ENCODE measurements at regions not wholly inside any gene's neighbourhood (a gene's known extent, or its start where the extent isn't known, plus 50 kb on each side); places are given as distances from the start of the nearest gene placed in this dataset.
"Not testable (repeated sequence)": the region's sequence is repeated elsewhere in the genome, so short reads cannot be mapped to it uniquely, and the experiment has no call there.

DNA sequence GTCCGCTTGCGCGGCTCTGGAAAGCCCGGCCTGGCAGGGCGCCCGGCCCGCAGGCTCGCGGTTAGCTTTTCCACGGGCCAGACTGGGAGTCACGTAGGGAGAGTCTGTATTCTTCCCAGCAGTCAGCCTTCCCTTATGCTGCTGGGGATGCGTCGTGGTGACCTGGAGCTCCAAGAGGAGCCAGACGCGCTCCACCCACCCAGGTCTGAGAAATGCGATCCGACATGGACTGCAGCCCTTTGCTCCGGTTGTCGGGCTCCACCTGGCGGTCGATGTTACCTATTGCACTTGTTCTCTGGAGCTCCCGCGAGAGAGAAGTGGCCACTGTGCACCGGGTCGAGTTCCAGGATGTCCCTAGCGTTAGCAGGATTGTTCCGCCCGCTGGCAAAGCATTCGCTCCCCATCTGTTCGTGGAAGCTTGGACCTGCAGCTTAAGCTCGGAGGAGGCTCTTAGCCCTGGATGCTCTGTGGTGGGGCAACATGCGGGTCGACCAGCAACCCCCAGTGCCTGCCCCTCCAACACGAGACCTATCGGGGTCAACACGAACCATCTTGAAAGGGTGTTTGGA lies 367.4 kb downstream of the SPATA31A6 start:
- intact Hi-C loops (cut with DNase I): not testable (repeated sequence)
- TF ChIP-seq, protein P1, sequence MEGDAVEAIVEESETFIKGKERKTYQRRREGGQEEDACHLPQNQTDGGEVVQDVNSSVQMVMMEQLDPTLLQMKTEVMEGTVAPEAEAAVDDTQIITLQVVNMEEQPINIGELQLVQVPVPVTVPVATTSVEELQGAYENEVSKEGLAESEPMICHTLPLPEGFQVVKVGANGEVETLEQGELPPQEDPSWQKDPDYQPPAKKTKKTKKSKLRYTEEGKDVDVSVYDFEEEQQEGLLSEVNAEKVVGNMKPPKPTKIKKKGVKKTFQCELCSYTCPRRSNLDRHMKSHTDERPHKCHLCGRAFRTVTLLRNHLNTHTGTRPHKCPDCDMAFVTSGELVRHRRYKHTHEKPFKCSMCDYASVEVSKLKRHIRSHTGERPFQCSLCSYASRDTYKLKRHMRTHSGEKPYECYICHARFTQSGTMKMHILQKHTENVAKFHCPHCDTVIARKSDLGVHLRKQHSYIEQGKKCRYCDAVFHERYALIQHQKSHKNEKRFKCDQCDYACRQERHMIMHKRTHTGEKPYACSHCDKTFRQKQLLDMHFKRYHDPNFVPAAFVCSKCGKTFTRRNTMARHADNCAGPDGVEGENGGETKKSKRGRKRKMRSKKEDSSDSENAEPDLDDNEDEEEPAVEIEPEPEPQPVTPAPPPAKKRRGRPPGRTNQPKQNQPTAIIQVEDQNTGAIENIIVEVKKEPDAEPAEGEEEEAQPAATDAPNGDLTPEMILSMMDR (IDR thresholded peaks at IDR 0.05): peak; percentile 15 to 44

DNA sequence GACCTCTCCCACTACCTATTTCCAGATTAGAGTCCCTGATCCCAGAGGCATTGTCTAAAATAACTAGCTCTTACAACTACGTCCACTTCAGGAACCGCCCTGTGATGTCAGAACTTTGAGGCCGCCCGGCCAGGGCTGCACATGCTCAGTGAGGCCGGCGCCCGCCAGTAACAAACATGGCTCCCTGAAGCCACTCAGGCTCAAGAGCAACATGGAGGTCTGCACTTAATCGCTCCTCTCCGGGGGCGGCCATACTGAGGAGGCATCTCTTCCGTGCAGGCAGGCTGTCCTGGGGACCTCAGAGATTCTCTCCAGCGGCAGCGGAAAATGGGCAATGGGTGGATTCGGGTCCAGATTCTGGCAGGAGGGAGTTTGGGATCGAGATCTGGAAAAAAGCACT lies 385.1 kb downstream of the SPATA31A6 start:
- H3K27ac ChIP-seq; H3K27me3 ChIP-seq; H3K4me1 ChIP-seq; intact Hi-C loops (cut with DNase I); ATAC-seq; H3K9me3 ChIP-seq; H3K36me3 ChIP-seq; DNase-seq; H3K4me3 ChIP-seq: not testable (repeated sequence)

More for the DNA sequence above, 367.4 kb downstream of the SPATA31A6 start:
- H3K27ac ChIP-seq, H3K9me3 ChIP-seq, H3K4me1 ChIP-seq, H3K4me3 ChIP-seq, H3K27me3 ChIP-seq, H3K36me3 ChIP-seq: not testable (repeated sequence)
- peak; percentile 92 for ATAC-seq
- peak in 1 of 4 donors; percentile 30 for DNase-seq

DNA sequence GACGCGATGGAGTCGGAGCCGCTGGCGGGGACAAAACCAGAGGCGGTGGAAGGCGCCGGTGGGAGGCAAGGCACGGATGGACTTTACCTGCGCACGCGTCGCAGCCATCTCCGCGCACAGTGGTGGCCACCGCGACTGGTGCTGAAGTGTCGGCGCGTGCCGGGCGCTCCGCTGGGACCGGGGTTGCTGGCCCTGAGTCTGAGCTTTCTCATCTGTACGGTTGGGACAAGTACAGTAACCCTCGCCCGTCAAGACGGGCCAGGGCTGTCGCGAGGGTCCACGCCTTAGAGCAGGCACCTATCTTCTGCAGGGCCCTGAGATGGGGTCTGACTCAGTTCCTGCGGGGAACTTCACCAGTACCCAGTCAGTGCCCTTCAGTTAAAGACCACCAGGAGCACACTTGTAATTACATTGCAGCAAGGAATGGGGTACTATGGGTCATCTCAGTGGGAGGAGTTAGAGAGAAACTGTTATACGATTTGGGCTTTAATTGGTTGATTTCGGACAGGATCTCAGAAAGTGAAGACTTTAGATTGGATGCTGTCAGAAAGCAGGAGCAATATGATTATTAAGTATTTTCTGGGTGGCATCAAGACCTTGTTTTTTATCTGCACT lies 385.6 kb downstream of the SPATA31A6 start:
- H3K4me3 ChIP-seq; H3K4me1 ChIP-seq; H3K9me3 ChIP-seq; ATAC-seq; intact Hi-C loops (cut with DNase I); H3K27me3 ChIP-seq; H3K27ac ChIP-seq; H3K36me3 ChIP-seq: not testable (repeated sequence)
- DNase-seq: peak in 1 of 4 donors; percentile 3

DNA sequence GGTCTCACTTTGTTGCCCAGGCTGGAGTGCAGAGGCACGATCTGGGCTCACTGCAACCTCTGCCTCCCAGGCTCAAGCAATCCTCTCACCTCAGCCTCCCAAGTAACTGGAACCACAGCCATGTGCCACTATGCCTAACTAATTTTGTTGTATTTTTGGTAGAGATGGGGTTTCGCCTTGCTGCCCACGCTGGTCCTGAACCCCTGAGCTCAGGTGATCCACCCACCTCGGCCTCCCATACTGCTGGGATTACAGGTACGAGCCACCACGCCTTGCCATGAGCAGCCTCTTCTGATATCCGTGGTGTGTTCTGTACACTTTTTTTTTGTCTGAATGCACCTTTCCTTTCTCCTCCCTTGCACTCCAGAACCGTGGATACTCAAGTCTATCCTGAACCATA lies 394.4 kb downstream of the SPATA31A6 start:
- H3K27ac ChIP-seq; ATAC-seq; intact Hi-C loops (cut with DNase I); H3K4me1 ChIP-seq; H3K4me3 ChIP-seq; H3K36me3 ChIP-seq; H3K9me3 ChIP-seq; H3K27me3 ChIP-seq: not testable (repeated sequence)
- DNase-seq: peak in 2 of 4 donors; percentile 14 to 67
